ENCODE measurements at regions not wholly inside any gene's neighbourhood (a gene's known extent, or its start where the extent isn't known, plus 50 kb on each side); places are given as distances from the start of the nearest gene placed in this dataset.

GRCh38 chr1:58346036-58346355, 200.5 kb downstream of the OMA1 start:
- Histone ChIP-seq H4K20me1 (ENCODE audit: low read length) (no peaks in the 10 kb centered on the region), H3K27me3 (ENCODE audit: low read length) (peaks cover 36% of the 10 kb centered on the region), H3K4me3 (ENCODE audit: low read length) (no peak overlapping the region), H2AFZ (ENCODE audit: low read length) (no peak overlapping the region), H3K4me2 (ENCODE audit: low read length) (no peak overlapping the region), H3K79me2 (ENCODE audit: low read length) (no peaks in the 10 kb centered on the region), H3K36me3 (ENCODE audit: low read depth, low read length) (no peaks in the 10 kb centered on the region), H3K9me2 (replicated peaks; ENCODE audit: low read length) (no peaks in the 10 kb centered on the region), H3K9me3 (ENCODE audit: low read length) (no peaks in the 10 kb centered on the region), H3F3A (ENCODE audit: low read length, unreplicated experiment) (no peaks in the 10 kb centered on the region), H3K9ac (ENCODE audit: low read length) (no peak overlapping the region), H3K27ac (ENCODE audit: low read length) (no peak overlapping the region), H3K4me1 (ENCODE audit: insufficient read depth, low read length) (no peaks in the 10 kb centered on the region)
- CTCF ChIA-PET, result no interaction called here
- POLR2A ChIA-PET (ENCODE audit: unreplicated experiment), result no interaction called here
- intact Hi-C loops (cut with micrococcal nuclease), result no loop called here
- ATAC-seq, result no peak
- no TSS peak for BruUV-seq (replicated peaks)
- DNase-seq, result no peak
- TF ChIP-seq EZH2 (IDR thresholded peaks at IDR 0.05; ENCODE audit: low read length, unreplicated experiment) (no peak), EZH2phosphoT487 (IDR thresholded peaks at IDR 0.05; ENCODE audit: borderline replicate concordance, low read length) (no peak), CTCF (conservative IDR thresholded peaks at IDR 0.05; ENCODE audit: low read depth, low read length) (no peak)

- Histone ChIP-seq H3K27ac (ENCODE audit: low read length) (no peak overlapping the region), H3K4me1 (ENCODE audit: insufficient read depth, low read length) (no peaks in the 10 kb centered on the region), H3K27me3 (ENCODE audit: low read length) (peaks cover 41% of the 10 kb centered on the region), H3K79me2 (ENCODE audit: low read length) (no peaks in the 10 kb centered on the region), H3K4me3 (ENCODE audit: low read length) (no peak overlapping the region), H4K20me1 (ENCODE audit: low read length) (no peaks in the 10 kb centered on the region), H3K9me3 (ENCODE audit: low read length) (no peaks in the 10 kb centered on the region), H3K4me2 (ENCODE audit: low read length) (no peak overlapping the region), H3K36me3 (ENCODE audit: low read depth, low read length) (no peaks in the 10 kb centered on the region), H3K9ac (ENCODE audit: low read length) (no peak overlapping the region), H3F3A (ENCODE audit: low read length, unreplicated experiment) (no peaks in the 10 kb centered on the region), H2AFZ (ENCODE audit: low read length) (no peak overlapping the region), H3K9me2 (replicated peaks; ENCODE audit: low read length) (no peaks in the 10 kb centered on the region)
- no TSS peak for BruUV-seq (replicated peaks)
- CTCF ChIA-PET, result no interaction called here
- POLR2A ChIA-PET (ENCODE audit: unreplicated experiment), result no interaction called here
- DNase-seq (no peak), ATAC-seq (no peak)
- intact Hi-C loops (cut with micrococcal nuclease), result no loop called here
- TF ChIP-seq CTCF (conservative IDR thresholded peaks at IDR 0.05; ENCODE audit: low read depth, low read length), result no peak
- no peak for TF ChIP-seq EZH2 (IDR thresholded peaks at IDR 0.05; ENCODE audit: low read length, unreplicated experiment)
- TF ChIP-seq EZH2phosphoT487 (IDR thresholded peaks at IDR 0.05; ENCODE audit: borderline replicate concordance, low read length), result no peak
Observed at GRCh38 chr1:58345215-58346035, 201.1 kb downstream of the OMA1 start.

GRCh38 chr1:58340185-58340584, 206.3 kb downstream of the OMA1 start:
- BruUV-seq (replicated peaks), result no TSS peak
- CTCF ChIA-PET, result no interaction called here
- DNase-seq (no peak), ATAC-seq (no peak)
- POLR2A ChIA-PET (ENCODE audit: unreplicated experiment), result no interaction called here
- no peak for TF ChIP-seq EZH2phosphoT487 (IDR thresholded peaks at IDR 0.05; ENCODE audit: borderline replicate concordance, low read length)
- TF ChIP-seq CTCF (conservative IDR thresholded peaks at IDR 0.05; ENCODE audit: low read depth, low read length), result no peak
- TF ChIP-seq EZH2 (IDR thresholded peaks at IDR 0.05; ENCODE audit: low read length, unreplicated experiment), result no peak
- intact Hi-C loops (cut with micrococcal nuclease), result no loop called here
- Histone ChIP-seq H3K36me3 (ENCODE audit: low read depth, low read length) (no peaks in the 10 kb centered on the region), H2AFZ (ENCODE audit: low read length) (no peak overlapping the region), H3K9ac (ENCODE audit: low read length) (no peak overlapping the region), H3K79me2 (ENCODE audit: low read length) (no peaks in the 10 kb centered on the region), H3K9me3 (ENCODE audit: low read length) (no peaks in the 10 kb centered on the region), H3F3A (ENCODE audit: low read length, unreplicated experiment) (no peaks in the 10 kb centered on the region), H4K20me1 (ENCODE audit: low read length) (no peaks in the 10 kb centered on the region), H3K9me2 (replicated peaks; ENCODE audit: low read length) (no peaks in the 10 kb centered on the region), H3K27ac (ENCODE audit: low read length) (no peak overlapping the region), H3K4me2 (ENCODE audit: low read length) (no peak overlapping the region), H3K4me1 (ENCODE audit: insufficient read depth, low read length) (no peaks in the 10 kb centered on the region), H3K27me3 (ENCODE audit: low read length) (peaks cover 33% of the 10 kb centered on the region), H3K4me3 (ENCODE audit: low read length) (no peak overlapping the region)

All from PC-3 (cell line).